Ectodermal cell (in vitro differentiated cells): ENCODE measurements at regions not wholly inside any gene's neighbourhood (a gene's known extent, or its start where the extent isn't known, plus 50 kb on each side); places are given as distances from the start of the nearest gene placed in this dataset.

Source experiments
- H3K27ac ChIP-seq: 2 replicates; pipeline ENCODE4 v1.7.0; 2013; ENCODE audit warnings: mild to moderate bottlenecking, low read depth, low read length; ENCODE audit not compliant: insufficient read depth, poor library complexity, severe bottlenecking
- H3K27me3 ChIP-seq: 2 replicates; pipeline ENCODE4 v1.7.0; 2013; ENCODE audit warnings: mild to moderate bottlenecking, low read length; ENCODE audit not compliant: insufficient read depth, control insufficient read depth, poor library complexity, severe bottlenecking
- H3K36me3 ChIP-seq: one replicate; pipeline ENCODE4 v1.7.0; 2013; ENCODE audit warnings: low read length; ENCODE audit not compliant: control insufficient read depth, insufficient read depth
- H3K4me1 ChIP-seq: one replicate; pipeline ENCODE4 v1.7.0; 2013; ENCODE audit warnings: low read length; ENCODE audit not compliant: control insufficient read depth, insufficient read depth
- H3K4me3 ChIP-seq: 2 replicates; pipeline ENCODE4 v1.7.0; 2013; ENCODE audit warnings: low read depth, low read length, control low read depth; ENCODE audit not compliant: insufficient read depth
- H3K9me3 ChIP-seq: 2 replicates; pipeline ENCODE4 v1.7.0; 2013; ENCODE audit warnings: mild to moderate bottlenecking, low read length, moderate library complexity; ENCODE audit not compliant: control insufficient read depth
- WGBS, 2 experiments: methylation state at CpG; one replicate each; pipeline ENCODE4 v1.1.7; 2013; ENCODE audit warnings: missing lambda C conversion rate in 2 of 2; 5-methylcytosine and 5-hydroxymethylcytosine counted together

DNA sequence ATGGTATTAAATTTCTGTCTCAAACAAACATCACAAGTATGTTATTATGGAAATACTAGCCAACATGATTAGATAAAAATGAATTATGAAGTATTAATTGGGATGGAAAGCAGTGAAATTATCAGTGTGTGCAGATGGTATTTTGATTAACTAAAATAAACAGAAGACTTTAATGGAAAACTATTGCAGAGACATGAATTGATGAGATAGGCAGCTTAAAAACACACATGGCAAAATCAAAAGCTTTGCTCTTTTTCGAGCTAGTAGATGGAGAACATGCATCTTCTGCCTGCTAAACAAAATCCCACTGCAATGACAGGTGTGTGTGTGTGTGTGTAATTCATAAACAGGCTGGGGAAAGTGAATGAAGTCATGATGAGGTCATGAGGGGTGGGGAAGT, 426.2 kb downstream of the MTRR start:
- Histone ChIP-seq H3K4me1 (no peaks in the 10 kb centered on the region), H3K27me3 (no peaks in the 10 kb centered on the region), H3K9me3 (no peaks in the 10 kb centered on the region), H3K4me3 (no peak overlapping the region), H3K36me3 (no peaks in the 10 kb centered on the region), H3K27ac (no peak overlapping the region)
- 87 to 92% methylated on average over 1 of the region's 1 CpG for WGBS, 2 experiments

DNA sequence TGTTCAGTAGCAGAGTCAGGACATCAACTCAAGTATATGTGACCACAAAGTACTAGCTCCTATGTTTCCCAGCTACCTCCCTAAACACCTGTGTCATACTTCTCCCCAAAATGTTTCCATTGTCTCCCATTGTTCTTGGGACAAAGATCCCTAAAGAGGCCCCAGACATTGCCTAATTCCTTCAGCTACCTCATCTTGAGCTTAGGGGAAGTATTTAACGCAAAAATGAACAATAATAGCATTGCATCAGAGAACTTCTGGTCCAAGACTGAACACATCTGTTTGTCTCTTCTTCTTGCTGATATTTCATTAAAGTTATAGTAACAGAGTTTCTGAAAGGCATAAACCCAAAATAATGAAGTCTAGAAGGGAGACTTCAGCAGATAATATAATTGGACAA, 430.8 kb downstream of the MTRR start:
- Histone ChIP-seq H3K27me3 (no peaks in the 10 kb centered on the region), H3K27ac (no peak overlapping the region), H3K9me3 (no peaks in the 10 kb centered on the region), H3K36me3 (no peaks in the 10 kb centered on the region), H3K4me3 (no peak overlapping the region), H3K4me1 (no peaks in the 10 kb centered on the region)
- WGBS, 2 experiments: 100% methylated on average over 1 of the region's 1 CpG

DNA sequence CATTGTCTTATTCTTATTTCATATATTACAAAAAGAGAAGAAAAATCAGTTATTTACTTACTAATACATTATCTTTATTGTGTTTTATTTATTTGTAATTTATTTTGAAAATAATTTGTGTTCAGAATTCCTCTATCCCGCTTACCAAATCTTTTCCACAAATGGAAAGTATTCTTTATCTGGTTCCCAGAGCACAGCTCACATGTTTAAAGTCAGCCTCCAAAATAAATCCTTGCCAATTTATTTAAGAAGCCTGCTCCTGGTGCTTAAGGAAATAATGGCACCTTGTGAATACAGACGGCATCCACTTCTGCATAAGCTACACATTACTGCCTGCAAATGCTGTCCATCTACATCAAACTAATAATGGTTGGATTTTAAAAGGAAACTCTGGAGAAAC, 435.4 kb downstream of the MTRR start:
- Histone ChIP-seq H3K4me1 (no peaks in the 10 kb centered on the region), H3K36me3 (no peaks in the 10 kb centered on the region), H3K27ac (no peak overlapping the region), H3K9me3 (no peaks in the 10 kb centered on the region), H3K4me3 (no peak overlapping the region), H3K27me3 (no peaks in the 10 kb centered on the region)
- WGBS, 2 experiments: 86 to 90% methylated on average over 2 of the region's 2 CpGs

- H3K27me3 ChIP-seq: no peaks in the 10 kb centered on the region
- 86% methylated on average over 5 of the region's 5 CpGs for WGBS, 2 experiments
- H3K4me3 ChIP-seq: no peak overlapping the region
- H3K4me1 ChIP-seq: no peaks in the 10 kb centered on the region
- H3K36me3 ChIP-seq: no peaks in the 10 kb centered on the region
- no peak overlapping the region for H3K27ac ChIP-seq
- H3K9me3 ChIP-seq: no peaks in the 10 kb centered on the region
These were observed 437.4 kb downstream of the MTRR start for GRCh38 chr5:8306288-8306896.

GRCh38 chr5:8314965-8315364, 446.0 kb downstream of the MTRR start:
- Histone ChIP-seq H3K36me3 (no peaks in the 10 kb centered on the region), H3K27ac (no peak overlapping the region), H3K4me3 (no peak overlapping the region), H3K27me3 (no peaks in the 10 kb centered on the region), H3K4me1 (no peaks in the 10 kb centered on the region), H3K9me3 (no peaks in the 10 kb centered on the region)
- WGBS, 2 experiments: 73 to 74% methylated on average over 3 of the region's 3 CpGs

- H3K4me1 ChIP-seq: no peaks in the 10 kb centered on the region
- WGBS, 2 experiments: 62 to 63% methylated on average over 6 of the region's 6 CpGs
- H3K36me3 ChIP-seq: no peaks in the 10 kb centered on the region
- H3K9me3 ChIP-seq: no peaks in the 10 kb centered on the region
- no peaks in the 10 kb centered on the region for H3K27me3 ChIP-seq
- no peak overlapping the region for H3K4me3 ChIP-seq
- no peak overlapping the region for H3K27ac ChIP-seq
These were observed 447.8 kb downstream of the MTRR start for GRCh38 chr5:8316608-8317280.

GRCh38 chr5:8317335-8317734, 448.4 kb downstream of the MTRR start:
- 90 to 92% methylated on average over 6 of the region's 6 CpGs for WGBS, 2 experiments
- no peak overlapping the region for H3K27ac ChIP-seq
- H3K4me3 ChIP-seq: no peak overlapping the region
- H3K36me3 ChIP-seq: no peaks in the 10 kb centered on the region
- no peaks in the 10 kb centered on the region for H3K4me1 ChIP-seq
- H3K27me3 ChIP-seq: no peaks in the 10 kb centered on the region
- H3K9me3 ChIP-seq: no peaks in the 10 kb centered on the region

- no peaks in the 10 kb centered on the region for H3K9me3 ChIP-seq
- H3K27me3 ChIP-seq: no peaks in the 10 kb centered on the region
- no peak overlapping the region for H3K27ac ChIP-seq
- no peaks in the 10 kb centered on the region for H3K4me1 ChIP-seq
- no peak overlapping the region for H3K4me3 ChIP-seq
- H3K36me3 ChIP-seq: no peaks in the 10 kb centered on the region
These were observed 451.3 kb downstream of the MTRR start for GRCh38 chr5:8320244-8320643.

DNA sequence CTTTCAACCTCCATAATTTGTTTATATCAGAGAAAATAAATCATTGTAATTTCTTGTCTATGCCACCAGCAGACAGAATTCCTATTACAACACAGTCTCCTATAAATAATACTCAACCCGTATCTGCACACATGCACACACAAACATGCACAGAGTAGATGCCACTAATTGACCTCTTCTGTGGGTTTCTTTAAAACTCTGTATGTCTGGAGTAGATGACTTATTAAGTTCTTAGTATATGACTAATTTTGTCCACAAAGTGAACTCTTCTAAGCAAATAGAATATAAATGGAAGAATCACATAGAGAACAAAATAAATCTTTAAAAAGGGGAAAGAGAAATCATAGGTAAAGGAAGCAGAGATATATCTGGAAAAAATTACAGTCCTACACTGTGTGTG, 452.3 kb downstream of the MTRR start:
- WGBS, 2 experiments: 88 to 100% methylated on average over 1 of the region's 1 CpG
- Histone ChIP-seq H3K27ac (no peak overlapping the region), H3K4me1 (no peaks in the 10 kb centered on the region), H3K9me3 (no peaks in the 10 kb centered on the region), H3K36me3 (no peaks in the 10 kb centered on the region), H3K4me3 (no peak overlapping the region), H3K27me3 (no peaks in the 10 kb centered on the region)

DNA sequence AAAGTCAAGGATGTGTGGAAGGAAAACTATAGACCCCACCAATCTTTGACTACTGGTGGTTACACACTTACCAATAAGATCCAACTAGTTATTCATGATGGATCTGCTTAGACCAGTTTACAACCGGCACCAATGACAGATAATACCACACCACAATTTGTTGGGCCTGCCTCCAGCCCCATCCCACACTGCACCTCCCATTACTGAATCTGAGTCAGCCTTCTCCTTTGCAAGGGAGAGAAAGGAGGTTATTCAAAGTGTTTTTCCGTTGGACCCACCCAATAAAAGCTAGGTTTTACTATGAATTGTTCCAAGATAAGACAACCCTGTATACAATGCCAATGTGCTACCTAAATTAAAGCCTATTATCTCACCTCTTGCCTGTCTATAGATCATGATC, 453.5 kb downstream of the MTRR start:
- Histone ChIP-seq H3K27ac (no peak overlapping the region), H3K27me3 (no peaks in the 10 kb centered on the region), H3K4me1 (no peaks in the 10 kb centered on the region), H3K9me3 (no peaks in the 10 kb centered on the region), H3K4me3 (no peak overlapping the region), H3K36me3 (no peaks in the 10 kb centered on the region)
- 70 to 88% methylated on average over 2 of the region's 2 CpGs for WGBS, 2 experiments
